A673 (cell line): ENCODE measurements at regions not wholly inside any gene's neighbourhood (a gene's known extent, or its start where the extent isn't known, plus 50 kb on each side); places are given as distances from the start of the nearest gene placed in this dataset.

Experiments
- BruUV-seq: library from RNA; stranded (reverse); fragments of 400-500 nt; replicated peaks from 2 replicates; lab custom pipeline; 2021; lab: Mats Ljungman, UMichigan
- CTCF ChIA-PET: fragments of 300-600 bp; sonication (Branson Sonifier 250); formaldehyde crosslinking; loops from one replicate; lab custom pipeline; 2022; ENCODE audit warnings: antibody characterized with exemption; lab: Charles Lee
- POLR2A ChIA-PET: fragments of 300-600 bp; sonication (Branson Sonifier 250); formaldehyde crosslinking; loops from one replicate; lab custom pipeline; 2022; ENCODE audit warnings: antibody characterized with exemption; ENCODE audit not compliant: low non-redundant PET; lab: Charles Lee
- DNase-seq: peaks from one replicate; pipeline ENCODE4 v3.0.0-alpha.2; 2015; ENCODE audit warnings: low spot score
- H3K27ac ChIP-seq: fragments of 200-600 bp; sonication (generic); 2 replicates; pipeline ENCODE4 v1.5.1; 2016; ENCODE audit warnings: mixed run types, low read depth, mild to moderate bottlenecking, mixed read lengths, antibody characterized with exemption, low read length; ENCODE audit not compliant: poor library complexity, severe bottlenecking
- H3K27me3 ChIP-seq: fragments of 200-600 bp; sonication (generic); replicated peaks from 2 replicates; pipeline ENCODE4 v1.6.1; 2017; ENCODE audit warnings: mixed run types, low read depth, mild to moderate bottlenecking, mixed read lengths, antibody characterized with exemption, low read length; ENCODE audit not compliant: insufficient read depth, poor library complexity
- H3K36me3 ChIP-seq: fragments of 200-600 bp; sonication (generic); 2 replicates; pipeline ENCODE4 v1.6.1; 2016; ENCODE audit warnings: mixed run types, mild to moderate bottlenecking, mixed read lengths, antibody characterized with exemption, low read length; ENCODE audit not compliant: insufficient read depth, poor library complexity, severe bottlenecking
- H3K4me1 ChIP-seq: fragments of 200-600 bp; sonication (generic); 2 replicates; pipeline ENCODE4 v1.6.1; 2017; ENCODE audit warnings: mixed run types, mild to moderate bottlenecking, mixed read lengths, antibody characterized with exemption, low read length; ENCODE audit not compliant: insufficient read depth, poor library complexity, severe bottlenecking
- H3K4me3 ChIP-seq: fragments of 200-600 bp; sonication (generic); 2 replicates; pipeline ENCODE4 v1.5.1; 2016; ENCODE audit warnings: low read depth, mixed run types, mild to moderate bottlenecking, mixed read lengths, low read length; ENCODE audit not compliant: poor library complexity, severe bottlenecking
- H3K9me3 ChIP-seq: fragments of 200-600 bp; sonication (generic); 2 replicates; pipeline ENCODE4 v1.6.1; 2016; ENCODE audit warnings: mixed run types, low read depth, mild to moderate bottlenecking, mixed read lengths, antibody characterized with exemption, low read length; ENCODE audit not compliant: poor library complexity, severe bottlenecking
- EZH2 ChIP-seq: fragments of 200-600 bp; sonication (generic); IDR thresholded peaks from 2 replicates; pipeline ENCODE4 v1.6.1; 2017; ENCODE audit warnings: borderline replicate concordance, low read depth, mild to moderate bottlenecking, mixed read lengths, antibody characterized with exemption, low read length; ENCODE audit not compliant: poor library complexity, severe bottlenecking
- intact Hi-C: fragments of 100-400 bp; cut with micrococcal nuclease; formaldehyde crosslinking; loops from one replicate; pipeline ENCODE4 v1.10.0; 2022; ENCODE audit not compliant: unreplicated experiment
- TF ChIP-seq, protein P1 (sequence below): fragments of 300-800, 200-600 bp; sonication (generic); conservative IDR thresholded peaks from 2 replicates; pipeline ENCODE4 v1.5.1; 2017; ENCODE audit warnings: low read depth, mild to moderate bottlenecking, antibody characterized with exemption, low read length, moderate library complexity, mixed read lengths

DNA sequence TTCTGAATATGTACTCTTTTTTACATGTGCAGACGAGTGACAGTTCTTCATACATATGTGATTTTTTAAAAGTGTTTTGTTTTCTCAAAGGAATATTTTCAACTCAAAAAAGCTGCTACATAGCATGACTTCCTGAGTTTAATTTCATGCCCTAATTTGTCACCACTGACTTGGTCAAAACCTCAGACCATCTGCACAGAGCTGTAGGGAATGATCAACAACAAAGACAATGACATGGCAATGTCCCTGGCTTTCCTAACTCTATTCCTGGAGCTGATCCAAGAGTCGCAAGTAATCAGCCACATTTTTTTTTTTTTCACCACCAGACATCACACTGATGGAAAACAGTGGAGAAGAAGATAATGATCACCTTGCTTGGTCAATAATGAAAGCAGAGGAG, 97.7 kb downstream of the TMA16 start:
- Histone ChIP-seq H3K9me3 (no peaks in the 10 kb centered on the region), H3K27me3 (no peaks in the 10 kb centered on the region), H3K27ac (no peak overlapping the region), H3K36me3 (no peaks in the 10 kb centered on the region), H3K4me3 (no peak overlapping the region), H3K4me1 (peaks cover 11% of the 10 kb centered on the region)
- DNase-seq, result peak; percentile 25
- ChIA-PET POLR2A (no interaction called here), CTCF (interaction anchor here (0.6 kb wide), 1 partner anchor 226 kb away, joined by 3 read pairs; no protein-coding TSS in a partner anchor)
- TF ChIP-seq, protein P1, sequence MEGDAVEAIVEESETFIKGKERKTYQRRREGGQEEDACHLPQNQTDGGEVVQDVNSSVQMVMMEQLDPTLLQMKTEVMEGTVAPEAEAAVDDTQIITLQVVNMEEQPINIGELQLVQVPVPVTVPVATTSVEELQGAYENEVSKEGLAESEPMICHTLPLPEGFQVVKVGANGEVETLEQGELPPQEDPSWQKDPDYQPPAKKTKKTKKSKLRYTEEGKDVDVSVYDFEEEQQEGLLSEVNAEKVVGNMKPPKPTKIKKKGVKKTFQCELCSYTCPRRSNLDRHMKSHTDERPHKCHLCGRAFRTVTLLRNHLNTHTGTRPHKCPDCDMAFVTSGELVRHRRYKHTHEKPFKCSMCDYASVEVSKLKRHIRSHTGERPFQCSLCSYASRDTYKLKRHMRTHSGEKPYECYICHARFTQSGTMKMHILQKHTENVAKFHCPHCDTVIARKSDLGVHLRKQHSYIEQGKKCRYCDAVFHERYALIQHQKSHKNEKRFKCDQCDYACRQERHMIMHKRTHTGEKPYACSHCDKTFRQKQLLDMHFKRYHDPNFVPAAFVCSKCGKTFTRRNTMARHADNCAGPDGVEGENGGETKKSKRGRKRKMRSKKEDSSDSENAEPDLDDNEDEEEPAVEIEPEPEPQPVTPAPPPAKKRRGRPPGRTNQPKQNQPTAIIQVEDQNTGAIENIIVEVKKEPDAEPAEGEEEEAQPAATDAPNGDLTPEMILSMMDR, result no peak
- intact Hi-C loops, result no loop called here
- BruUV-seq, result no TSS peak

DNA sequence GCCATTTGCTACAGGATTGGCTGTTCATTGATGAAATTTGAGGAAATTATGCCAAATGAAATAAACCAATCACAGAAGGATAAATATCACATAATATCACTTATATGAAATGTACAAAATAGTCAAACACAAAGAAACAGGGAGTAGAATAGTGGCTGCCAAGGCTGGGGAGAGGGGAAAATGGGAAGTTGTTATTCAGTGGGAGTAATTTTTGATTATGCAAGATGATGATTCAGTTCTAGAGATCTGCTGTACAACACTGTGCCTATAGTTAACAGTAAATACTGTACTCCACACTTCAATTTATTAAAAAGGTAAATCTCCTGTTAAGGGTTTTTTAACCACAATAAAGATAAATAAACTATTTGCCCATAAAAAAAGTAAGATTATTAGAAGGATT, 101.1 kb downstream of the TMA16 start:
- Histone ChIP-seq H3K9me3 (no peaks in the 10 kb centered on the region), H3K4me3 (no peak overlapping the region), H3K27ac (no peak overlapping the region), H3K4me1 (peaks cover 11% of the 10 kb centered on the region), H3K27me3 (no peaks in the 10 kb centered on the region), H3K36me3 (no peaks in the 10 kb centered on the region)
- no peak for TF ChIP-seq EZH2
- TF ChIP-seq, protein P1, result no peak
- no peak for DNase-seq
- intact Hi-C loops, result no loop called here
- no TSS peak for BruUV-seq
- ChIA-PET POLR2A (no interaction called here), CTCF (no interaction called here)

DNA sequence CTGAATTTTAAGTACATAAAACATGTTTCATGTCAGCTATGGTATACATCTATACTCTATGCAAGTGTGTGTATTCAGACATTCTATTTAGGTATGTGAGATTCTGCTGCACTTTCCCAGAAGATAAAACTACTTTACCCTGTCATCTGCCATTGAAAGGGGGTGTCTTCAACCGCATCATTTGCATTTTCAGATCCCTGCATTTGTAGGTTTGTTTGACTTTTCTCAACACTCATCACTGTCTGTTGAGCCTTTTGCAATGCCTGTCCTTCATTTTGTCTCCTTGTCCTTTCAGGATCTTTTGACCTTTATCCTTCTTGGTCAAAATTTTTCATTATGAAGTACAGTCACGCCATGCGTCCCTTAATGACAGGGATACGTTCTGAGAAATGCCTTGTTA, 103.5 kb downstream of the TMA16 start:
- TF ChIP-seq, protein P1, result no peak
- TF ChIP-seq EZH2, result no peak
- Histone ChIP-seq H3K36me3 (no peaks in the 10 kb centered on the region), H3K27me3 (no peaks in the 10 kb centered on the region), H3K4me1 (no peaks in the 10 kb centered on the region), H3K27ac (no peak overlapping the region), H3K4me3 (no peak overlapping the region), H3K9me3 (no peaks in the 10 kb centered on the region)
- CTCF ChIA-PET, result no interaction called here
- no peak for DNase-seq
- POLR2A ChIA-PET, result no interaction called here
- intact Hi-C loops, result no loop called here
- no TSS peak for BruUV-seq
